ENCODE measurements at regions not wholly inside any gene's neighbourhood (a gene's known extent, or its start where the extent isn't known, plus 50 kb on each side); places are given as distances from the start of the nearest gene placed in this dataset.

DNA sequence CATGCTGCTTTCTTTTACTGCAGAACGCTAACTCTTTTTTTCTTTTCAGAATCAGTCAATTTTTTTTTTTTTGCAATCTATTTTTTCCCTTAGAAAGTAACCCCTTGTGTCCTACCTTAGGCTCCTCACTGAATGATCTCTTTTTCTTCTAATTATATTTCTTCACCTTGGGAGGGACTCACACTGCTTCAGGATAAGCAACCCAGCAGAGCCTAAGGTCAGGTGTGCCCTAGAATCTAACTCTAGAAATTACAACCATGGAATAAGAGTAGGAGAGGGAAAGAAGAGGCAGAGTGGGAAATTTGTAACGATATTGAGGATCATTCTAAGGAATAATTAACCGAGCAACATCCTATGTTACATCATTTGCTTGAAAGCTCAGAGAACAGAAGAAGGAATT, 564.0 kb upstream of the MEF2C start:
- no peaks in the 10 kb centered on the region for H3K9me3 ChIP-seq
- DNase-seq: no peak
- H3K4me1 ChIP-seq: no peaks in the 10 kb centered on the region
- H3K36me3 ChIP-seq: no peaks in the 10 kb centered on the region
- intact Hi-C loops (cut with DNase I): no loop called here
- 79 to 83% methylated on average over 3 of the region's 3 CpGs for WGBS, 2 donors
- H3K27ac ChIP-seq: no peak overlapping the region
- no peaks in the 10 kb centered on the region for H3K27me3 ChIP-seq
- no peak overlapping the region for H3K4me3 ChIP-seq
- TF ChIP-seq, protein P1, sequence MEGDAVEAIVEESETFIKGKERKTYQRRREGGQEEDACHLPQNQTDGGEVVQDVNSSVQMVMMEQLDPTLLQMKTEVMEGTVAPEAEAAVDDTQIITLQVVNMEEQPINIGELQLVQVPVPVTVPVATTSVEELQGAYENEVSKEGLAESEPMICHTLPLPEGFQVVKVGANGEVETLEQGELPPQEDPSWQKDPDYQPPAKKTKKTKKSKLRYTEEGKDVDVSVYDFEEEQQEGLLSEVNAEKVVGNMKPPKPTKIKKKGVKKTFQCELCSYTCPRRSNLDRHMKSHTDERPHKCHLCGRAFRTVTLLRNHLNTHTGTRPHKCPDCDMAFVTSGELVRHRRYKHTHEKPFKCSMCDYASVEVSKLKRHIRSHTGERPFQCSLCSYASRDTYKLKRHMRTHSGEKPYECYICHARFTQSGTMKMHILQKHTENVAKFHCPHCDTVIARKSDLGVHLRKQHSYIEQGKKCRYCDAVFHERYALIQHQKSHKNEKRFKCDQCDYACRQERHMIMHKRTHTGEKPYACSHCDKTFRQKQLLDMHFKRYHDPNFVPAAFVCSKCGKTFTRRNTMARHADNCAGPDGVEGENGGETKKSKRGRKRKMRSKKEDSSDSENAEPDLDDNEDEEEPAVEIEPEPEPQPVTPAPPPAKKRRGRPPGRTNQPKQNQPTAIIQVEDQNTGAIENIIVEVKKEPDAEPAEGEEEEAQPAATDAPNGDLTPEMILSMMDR (IDR thresholded peaks at IDR 0.05): no peak
- TF ChIP-seq POLR2AphosphoS5 (IDR thresholded peaks at IDR 0.05) (no peak), POLR2A (IDR thresholded peaks at IDR 0.05) (no peak), EP300 (IDR thresholded peaks at IDR 0.05) (no peak)

DNA sequence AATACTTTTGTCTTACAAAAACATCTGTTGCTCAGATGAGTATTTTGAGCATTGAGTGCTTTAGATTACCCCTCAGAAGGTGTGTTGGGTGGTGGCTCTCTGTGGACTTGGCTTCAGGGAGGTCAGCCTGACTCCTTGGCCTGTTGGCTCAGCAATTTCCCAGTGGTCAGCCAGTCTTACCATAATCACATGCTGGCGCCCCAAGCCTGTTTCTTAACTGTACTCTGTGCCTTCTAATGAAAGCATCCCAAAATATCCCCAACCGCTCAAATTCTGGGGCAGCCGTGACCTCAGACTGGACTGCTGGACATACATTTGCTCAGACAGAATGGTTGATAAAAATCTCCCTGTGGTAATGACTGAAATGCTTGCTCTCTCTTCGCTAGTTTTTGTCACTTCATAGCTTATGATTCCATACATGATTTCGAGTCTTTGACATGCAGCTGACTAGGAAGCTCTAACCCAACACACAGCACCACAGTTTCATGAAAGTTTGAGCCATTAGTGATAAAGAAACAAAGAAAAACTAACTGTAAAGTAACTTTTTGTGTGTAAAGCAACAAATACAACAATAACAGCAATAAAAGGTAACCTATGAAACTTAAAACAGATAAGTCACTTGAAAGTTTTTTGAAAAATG, 562.2 kb upstream of the MEF2C start:
- DNase-seq: no peak
- Histone ChIP-seq H3K36me3 (no peaks in the 10 kb centered on the region), H3K4me3 (no peak overlapping the region), H3K27me3 (no peaks in the 10 kb centered on the region), H3K4me1 (no peaks in the 10 kb centered on the region), H3K27ac (no peak overlapping the region), H3K9me3 (no peaks in the 10 kb centered on the region)
- WGBS, 2 donors: 88 to 91% methylated on average over 5 of the region's 5 CpGs
- intact Hi-C loops (cut with DNase I): no loop called here
- TF ChIP-seq EP300 (IDR thresholded peaks at IDR 0.05): no peak
- no peak for TF ChIP-seq POLR2AphosphoS5 (IDR thresholded peaks at IDR 0.05)
- no peak for TF ChIP-seq POLR2A (IDR thresholded peaks at IDR 0.05)
- TF ChIP-seq, protein P1 (IDR thresholded peaks at IDR 0.05): no peak

DNA sequence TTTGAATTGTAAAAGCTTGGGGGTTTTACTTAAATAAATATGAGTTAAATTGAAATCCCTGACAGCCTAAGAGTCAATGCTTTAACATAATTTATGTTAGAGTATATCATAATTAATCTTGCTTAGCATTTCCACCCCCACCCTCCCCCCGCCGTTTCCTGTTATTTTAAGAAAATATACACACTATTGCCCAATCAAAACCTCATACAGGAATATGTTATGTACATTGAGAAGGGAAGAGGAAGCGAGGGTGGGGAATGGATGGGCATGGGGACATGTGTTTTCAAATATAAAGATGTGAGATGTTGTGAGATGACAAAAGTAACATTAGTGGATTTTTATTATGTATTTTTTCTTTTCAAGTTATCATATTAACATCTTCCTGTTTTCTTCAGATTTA, 561.1 kb upstream of the MEF2C start:
- TF ChIP-seq, protein P1 (IDR thresholded peaks at IDR 0.05): no peak
- TF ChIP-seq EP300 (IDR thresholded peaks at IDR 0.05) (no peak), POLR2A (IDR thresholded peaks at IDR 0.05) (no peak), POLR2AphosphoS5 (IDR thresholded peaks at IDR 0.05) (no peak)
- Histone ChIP-seq H3K27ac (no peak overlapping the region), H3K4me1 (no peaks in the 10 kb centered on the region), H3K4me3 (no peak overlapping the region), H3K9me3 (no peaks in the 10 kb centered on the region), H3K36me3 (no peaks in the 10 kb centered on the region), H3K27me3 (no peaks in the 10 kb centered on the region)
- WGBS, 2 donors: 45 to 81% methylated on average over 3 of the region's 3 CpGs
- intact Hi-C loops (cut with DNase I): no loop called here
- DNase-seq: no peak

DNA sequence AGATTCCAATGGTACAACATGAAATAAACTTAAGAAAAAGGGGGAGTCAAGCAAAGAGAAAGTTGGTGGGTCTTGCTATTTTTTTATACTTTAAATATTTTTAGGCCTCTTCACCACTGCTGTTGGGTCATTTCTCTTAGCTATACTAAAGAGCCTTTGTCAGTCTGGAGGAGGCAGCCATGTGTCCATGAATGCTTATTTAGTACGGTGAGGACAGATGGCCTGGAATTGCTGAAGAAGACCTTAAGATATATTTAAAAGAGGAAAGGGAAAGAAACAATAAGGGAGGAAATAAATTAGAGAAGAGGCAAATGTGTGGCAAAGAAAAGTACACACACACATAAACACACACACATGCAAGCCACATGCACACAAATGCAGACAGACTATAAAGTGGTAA, 560.5 kb upstream of the MEF2C start:
- intact Hi-C loops (cut with DNase I): no loop called here
- no peak overlapping the region for H3K4me3 ChIP-seq
- H3K27me3 ChIP-seq: no peaks in the 10 kb centered on the region
- 68 to 83% methylated on average over 1 of the region's 1 CpG for WGBS, 2 donors
- no peaks in the 10 kb centered on the region for H3K36me3 ChIP-seq
- TF ChIP-seq EP300 (IDR thresholded peaks at IDR 0.05) (no peak), POLR2A (IDR thresholded peaks at IDR 0.05) (no peak), POLR2AphosphoS5 (IDR thresholded peaks at IDR 0.05) (no peak)
- TF ChIP-seq, protein P1 (IDR thresholded peaks at IDR 0.05): no peak
- no peaks in the 10 kb centered on the region for H3K9me3 ChIP-seq
- H3K27ac ChIP-seq: no peak overlapping the region
- DNase-seq: no peak
- no peaks in the 10 kb centered on the region for H3K4me1 ChIP-seq

DNA sequence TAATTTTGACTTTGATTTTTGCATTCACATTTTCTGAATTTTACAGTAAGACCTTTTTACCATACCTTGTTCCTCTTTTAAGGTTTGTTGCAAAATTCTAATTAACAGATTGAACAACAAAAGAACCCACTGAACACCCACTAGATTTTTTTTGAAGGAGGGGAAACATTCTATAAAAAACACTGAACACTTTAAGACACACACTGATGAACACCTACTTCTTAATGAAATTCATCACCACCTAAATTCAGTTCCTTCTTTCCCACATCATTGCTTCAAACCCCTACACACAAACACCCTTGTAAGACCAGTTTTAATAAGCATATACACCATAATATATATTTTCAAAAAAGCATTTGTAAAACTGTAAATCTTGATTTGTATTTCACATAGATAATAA, 559.0 kb upstream of the MEF2C start:
- Histone ChIP-seq H3K27me3 (no peaks in the 10 kb centered on the region), H3K4me1 (peaks cover 0 to 5% (median 0%) of the 10 kb centered on the region in 4 donors), H3K4me3 (no peak overlapping the region), H3K27ac (no peak overlapping the region), H3K36me3 (no peaks in the 10 kb centered on the region), H3K9me3 (no peaks in the 10 kb centered on the region)
- intact Hi-C loops (cut with DNase I): no loop called here
- DNase-seq: no peak
- TF ChIP-seq POLR2A (IDR thresholded peaks at IDR 0.05) (no peak), EP300 (IDR thresholded peaks at IDR 0.05) (no peak), POLR2AphosphoS5 (IDR thresholded peaks at IDR 0.05) (no peak)
- TF ChIP-seq, protein P1 (IDR thresholded peaks at IDR 0.05): no peak
